ENCODE measurements at regions not wholly inside any gene's neighbourhood (a gene's known extent, or its start where the extent isn't known, plus 50 kb on each side); places are given as distances from the start of the nearest gene placed in this dataset.
A peak's percentile ranks its signal among the peaks of the same experiment; 100 is the strongest.

DNA sequence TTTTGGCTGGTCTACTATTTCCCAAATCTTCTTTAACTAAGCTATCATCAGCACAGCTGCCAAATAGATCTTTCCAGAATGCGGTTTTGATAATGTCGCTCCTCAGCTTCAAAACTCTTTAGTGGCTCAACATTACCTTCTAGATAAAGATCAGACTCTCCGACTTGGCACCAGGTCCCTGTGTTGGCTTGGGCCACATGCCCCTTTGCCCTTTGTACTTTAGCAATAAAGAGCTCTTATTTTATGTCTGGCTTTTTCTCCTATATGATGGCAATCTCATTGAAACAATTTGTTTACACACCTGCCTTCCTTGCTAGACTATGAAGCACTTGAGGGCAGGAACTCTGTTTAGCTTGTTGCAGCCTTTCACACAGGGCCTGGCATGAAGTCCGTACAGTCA lies 128.9 kb upstream of the GATA6 start:
- intact Hi-C loops (cut with DNase I), result loop anchor here (5.0 kb wide), 1 partner anchor 127 kb away; the partner anchor contains the start of gene GATA6
- Histone ChIP-seq H3K4me1 (no peaks in the 10 kb centered on the region), H3K4me3 (no peak overlapping the region), H3K9ac (ENCODE audit: low read depth in 2 of 2, low read length in 2 of 2) (no peak overlapping the region), H3K27me3 (no peaks in the 10 kb centered on the region), H3K36me3 (no peaks in the 10 kb centered on the region), H3K9me3 (no peaks in the 10 kb centered on the region), H3K27ac (peak overlapping the region; percentile 59)
- peak; percentile 79 for DNase-seq
- TF ChIP-seq, protein P1, sequence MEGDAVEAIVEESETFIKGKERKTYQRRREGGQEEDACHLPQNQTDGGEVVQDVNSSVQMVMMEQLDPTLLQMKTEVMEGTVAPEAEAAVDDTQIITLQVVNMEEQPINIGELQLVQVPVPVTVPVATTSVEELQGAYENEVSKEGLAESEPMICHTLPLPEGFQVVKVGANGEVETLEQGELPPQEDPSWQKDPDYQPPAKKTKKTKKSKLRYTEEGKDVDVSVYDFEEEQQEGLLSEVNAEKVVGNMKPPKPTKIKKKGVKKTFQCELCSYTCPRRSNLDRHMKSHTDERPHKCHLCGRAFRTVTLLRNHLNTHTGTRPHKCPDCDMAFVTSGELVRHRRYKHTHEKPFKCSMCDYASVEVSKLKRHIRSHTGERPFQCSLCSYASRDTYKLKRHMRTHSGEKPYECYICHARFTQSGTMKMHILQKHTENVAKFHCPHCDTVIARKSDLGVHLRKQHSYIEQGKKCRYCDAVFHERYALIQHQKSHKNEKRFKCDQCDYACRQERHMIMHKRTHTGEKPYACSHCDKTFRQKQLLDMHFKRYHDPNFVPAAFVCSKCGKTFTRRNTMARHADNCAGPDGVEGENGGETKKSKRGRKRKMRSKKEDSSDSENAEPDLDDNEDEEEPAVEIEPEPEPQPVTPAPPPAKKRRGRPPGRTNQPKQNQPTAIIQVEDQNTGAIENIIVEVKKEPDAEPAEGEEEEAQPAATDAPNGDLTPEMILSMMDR (IDR thresholded peaks at IDR 0.05), result no peak

DNA sequence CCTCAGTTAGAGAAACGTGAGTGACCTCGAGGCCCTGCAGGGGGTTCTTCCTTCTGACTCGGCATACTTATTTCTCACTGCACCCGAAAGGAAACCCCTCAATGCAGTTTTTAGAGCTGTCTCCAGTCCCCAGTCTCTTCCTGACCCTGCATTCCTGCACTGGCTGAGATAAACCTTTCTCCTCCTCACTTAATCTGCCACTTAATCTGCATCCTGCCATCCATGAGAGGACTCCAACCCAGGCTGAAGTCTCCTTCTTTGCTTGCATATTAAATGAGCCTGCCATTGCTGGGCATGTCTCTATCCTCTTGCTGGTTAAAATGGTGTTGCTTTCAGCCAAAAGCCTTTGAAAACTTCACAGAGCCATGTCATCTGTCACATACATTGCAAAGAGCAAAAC lies 125.6 kb upstream of the GATA6 start:
- no peak for DNase-seq
- TF ChIP-seq, protein P1 (IDR thresholded peaks at IDR 0.05), result no peak
- Histone ChIP-seq H3K4me1 (peaks cover 9% of the 10 kb centered on the region), H3K36me3 (no peaks in the 10 kb centered on the region), H3K27ac (peak overlapping the region; percentile 93), H3K4me3 (no peak overlapping the region), H3K9ac (ENCODE audit: low read depth in 2 of 2, low read length in 2 of 2) (peak overlapping the region in 1 of 2 donors; percentile 77), H3K9me3 (no peaks in the 10 kb centered on the region), H3K27me3 (no peaks in the 10 kb centered on the region)
- intact Hi-C loops (cut with DNase I), result loop anchor here (5.0 kb wide), 1 partner anchor 123 kb away; the partner anchor contains the start of gene GATA6

DNA sequence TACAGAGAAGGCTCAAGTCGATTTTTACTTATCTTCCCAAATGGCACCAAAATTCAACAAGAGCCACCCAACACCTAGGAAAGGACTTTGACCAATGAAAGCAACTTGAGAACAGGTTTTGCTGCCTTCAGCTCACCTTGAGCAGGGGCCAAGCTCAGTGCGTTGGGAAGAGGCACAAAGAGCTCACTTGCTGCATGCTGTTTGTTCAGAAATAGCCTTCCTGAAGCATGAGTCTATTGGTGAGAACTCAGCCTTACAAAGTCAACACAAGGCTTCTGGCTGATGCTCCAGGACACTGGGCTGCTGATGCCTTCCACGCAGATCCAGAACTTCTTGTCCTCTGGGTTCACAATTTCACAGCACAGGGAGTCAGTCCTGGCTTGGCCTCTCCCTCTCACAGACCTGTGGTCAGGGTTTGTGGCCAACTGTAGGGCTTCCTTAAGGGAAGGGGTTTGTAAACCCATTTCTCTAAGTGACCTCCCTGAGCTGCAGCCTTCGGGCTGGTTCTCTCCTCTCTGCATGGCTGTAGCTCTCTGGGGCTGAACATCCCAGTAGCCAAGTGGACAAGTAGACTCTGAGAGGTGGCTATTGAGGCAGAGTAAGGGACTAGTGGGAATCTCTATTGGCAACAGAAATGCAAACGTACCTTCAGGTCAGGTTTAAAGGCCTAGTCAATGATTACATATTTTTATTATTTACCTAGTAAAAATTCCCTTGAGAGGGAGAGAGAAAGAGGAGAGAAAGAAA lies 124.7 kb upstream of the GATA6 start:
- TF ChIP-seq, protein P1 (IDR thresholded peaks at IDR 0.05), result no peak
- intact Hi-C loops (cut with DNase I), result loop anchor here (5.0 kb wide), 1 partner anchor 123 kb away; the partner anchor contains the start of gene GATA6
- Histone ChIP-seq H3K9me3 (no peaks in the 10 kb centered on the region), H3K9ac (ENCODE audit: low read depth in 2 of 2, low read length in 2 of 2) (peak overlapping the region; percentile 16 to 77), H3K4me1 (peaks cover 9% of the 10 kb centered on the region), H3K27me3 (no peaks in the 10 kb centered on the region), H3K4me3 (no peak overlapping the region), H3K36me3 (no peaks in the 10 kb centered on the region), H3K27ac (peak overlapping the region; percentile 93)
- peak; percentile 84 for DNase-seq

DNA sequence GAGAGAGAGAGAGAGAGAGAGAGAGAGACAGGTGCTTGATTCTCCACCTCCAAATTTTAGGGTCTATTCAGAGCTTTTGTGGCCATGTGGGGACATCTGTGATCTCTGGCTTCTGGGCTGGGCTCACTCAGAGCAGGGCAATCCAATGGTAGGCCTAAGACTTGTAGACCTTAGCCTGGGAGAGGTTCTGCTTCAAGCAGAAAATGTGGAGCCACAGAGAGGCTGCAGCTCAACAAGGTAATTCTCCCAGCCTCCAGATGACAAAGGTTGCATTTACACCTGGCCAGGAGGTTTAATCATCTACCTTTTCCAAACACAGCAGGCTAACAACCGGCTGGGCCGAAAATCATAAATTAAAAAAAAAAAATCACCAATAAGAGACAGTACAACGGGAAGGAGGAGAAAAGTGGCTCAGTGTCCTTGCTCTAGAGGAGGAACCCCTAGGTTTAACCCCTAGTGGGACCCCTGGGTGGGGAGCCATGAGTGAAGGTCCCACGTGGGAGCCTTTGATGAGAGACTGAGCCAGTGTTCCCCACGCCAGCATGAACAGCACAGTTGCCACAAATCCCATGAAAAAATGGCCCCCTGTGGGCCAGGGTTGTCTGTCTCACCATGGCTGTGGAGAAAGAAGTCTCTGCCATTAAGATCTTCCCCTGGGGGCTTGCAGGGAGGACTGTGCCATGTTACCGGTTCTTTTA lies 124.0 kb upstream of the GATA6 start:
- Histone ChIP-seq H3K36me3 (no peaks in the 10 kb centered on the region), H3K9me3 (no peaks in the 10 kb centered on the region), H3K4me1 (peaks cover 9% of the 10 kb centered on the region), H3K4me3 (no peak overlapping the region), H3K27ac (peak overlapping the region; percentile 93), H3K9ac (ENCODE audit: low read depth in 2 of 2, low read length in 2 of 2) (peak overlapping the region in 1 of 2 donors; percentile 77), H3K27me3 (no peaks in the 10 kb centered on the region)
- TF ChIP-seq, protein P1 (IDR thresholded peaks at IDR 0.05), result no peak
- DNase-seq, result peak; percentile 76
- intact Hi-C loops (cut with DNase I), result no loop called here

DNA sequence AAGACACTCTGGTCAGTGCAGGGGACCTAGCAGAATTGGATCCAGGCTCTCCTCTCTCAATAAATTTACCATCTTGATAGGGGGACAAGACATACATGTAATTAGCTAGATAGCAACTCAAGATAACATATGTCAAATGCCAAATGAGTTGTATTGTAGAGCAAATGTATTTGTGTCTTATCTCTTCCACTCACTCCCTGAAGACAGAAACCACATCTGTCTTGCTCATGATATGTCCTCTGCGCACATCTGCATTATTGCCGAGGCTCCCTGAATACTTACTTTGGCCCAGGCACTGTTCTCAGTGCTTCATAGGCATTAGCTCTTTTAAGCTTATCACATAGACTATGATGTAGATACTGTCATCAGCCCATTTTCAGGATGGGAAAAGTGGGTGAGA lies 122.9 kb upstream of the GATA6 start:
- intact Hi-C loops (cut with DNase I), result no loop called here
- Histone ChIP-seq H3K9me3 (no peaks in the 10 kb centered on the region), H3K27ac (no peak overlapping the region), H3K4me3 (no peak overlapping the region), H3K36me3 (no peaks in the 10 kb centered on the region), H3K4me1 (peaks cover 9% of the 10 kb centered on the region), H3K9ac (ENCODE audit: low read depth in 2 of 2, low read length in 2 of 2) (no peak overlapping the region), H3K27me3 (no peaks in the 10 kb centered on the region)
- TF ChIP-seq, protein P1 (IDR thresholded peaks at IDR 0.05), result no peak
- no peak for DNase-seq

Measured in colonic mucosa (tissue), 4 donors.